Heart left ventricle (tissue), 16 donors: ENCODE measurements at regions not wholly inside any gene's neighbourhood (a gene's known extent, or its start where the extent isn't known, plus 50 kb on each side); places are given as distances from the start of the nearest gene placed in this dataset.

Source experiments
- ATAC-seq, 4 donors: fragments of 200-7000 bp; cut with Tn5 transposase; one replicate each; pipeline ENCODE4 v1.9.1; 2020 to 2022; ENCODE audit warnings: moderate library complexity in 4 of 4, mild to moderate bottlenecking in 3 of 4, moderate number of reproducible peaks in 1 of 4
- DNase-seq, 5 donors: peaks; one replicate each; pipeline ENCODE4 v3.0.0-alpha.2; 2020
- H3K27ac ChIP-seq, 12 donors: fragments of 200-600 bp; sonication (generic) in 4 of 12; one replicate each; pipeline versions ENCODE4 v1.5.0 to v1.8.0; 2016 to 2022; ENCODE audit warnings: mild to moderate bottlenecking in 2 of 12
- H3K27me3 ChIP-seq, 9 donors: fragments of 200-600 bp; sonication (generic) in 2 of 9; one replicate each; pipeline versions ENCODE4 v1.5.1 to v1.8.0; 2016 to 2022; ENCODE audit warnings: mild to moderate bottlenecking in 3 of 9
- H3K36me3 ChIP-seq, 9 donors: fragments of 200-600 bp; sonication (generic) in 2 of 9; one replicate each; pipeline versions ENCODE4 v1.5.0 to v1.8.0; 2018 to 2022; ENCODE audit warnings: mild to moderate bottlenecking in 2 of 9
- H3K4me1 ChIP-seq, 12 donors: fragments of 200-600 bp; sonication (generic) in 4 of 12; one replicate each; pipeline versions ENCODE4 v1.5.0 to v1.8.0; 2016 to 2022; ENCODE audit warnings: mild to moderate bottlenecking in 3 of 12
- H3K4me3 ChIP-seq, 12 donors: fragments of 200-600 bp; sonication (generic) in 4 of 12; one replicate each; pipeline versions ENCODE4 v1.5.0 to v1.8.0; 2017 to 2022; ENCODE audit warnings: mild to moderate bottlenecking in 9 of 12, moderate library complexity in 4 of 12
- H3K9me3 ChIP-seq, 12 donors: fragments of 200-600 bp; sonication (generic) in 4 of 12; one replicate each; pipeline versions ENCODE4 v1.5.0 to v1.8.0; 2016 to 2022; ENCODE audit warnings: mild to moderate bottlenecking in 1 of 12
- POLR2A ChIP-seq, 2 donors: fragments of 450-650 bp; IDR thresholded peaks; one replicate each; pipeline ENCODE4 v1.6.1; 2017; ENCODE audit warnings: antibody characterized with exemption in 2 of 2, mild to moderate bottlenecking in 2 of 2, moderate library complexity in 2 of 2
- WGBS, 4 donors: extraction: QIAGEN DNeasy Blood & Tissue Kit in 2 of 4; methylation state at CpG; one replicate each; pipeline versions ENCODE4 v1.1.5 to v1.1.7; 2013 to 2018; 5-methylcytosine and 5-hydroxymethylcytosine counted together
- intact Hi-C, 10 donors: fragments of 100-400 bp; cut with DNase I; formaldehyde crosslinking; loops; one replicate each; pipeline versions ENCODE4 v1.11.1 to v1.14.2; 2022
- TF ChIP-seq, protein P1 (sequence below), 12 donors: fragments of 200-600 bp; sonication (generic) in 4 of 12; IDR thresholded peaks; one replicate each; pipeline versions ENCODE4 v1.5.0 to v1.8.0; 2018 to 2022; ENCODE audit warnings: antibody characterized with exemption in 12 of 12, mild to moderate bottlenecking in 5 of 12
- donor health status: ischemic (EF 13 %, LVEDD 7.1; RV severe dilation, severe dysfunction).
- donor health status: healthy with polysubstance abuse.
- donor health status: DM: no; HTN: yes; CAD: no.
- donor health status: DM: no; HTN: no; CAD: no.
- donor health status: ischemic (EF 25% LVEDD 6.9; RV normal size, moderate dysfunction).
- donor health status: ischemic (EF 25% LVEDD 5.7; RV mildly dilated, moderate dysfunction).
- donor health status: healthy.
- donor health status: DM: yes; HTN: yes; CAD: no.
- donor health status: ischemic (EF 35%, LVEDD 5.7; RV mildly dilated, moderate dysfunction).
- donor health status: nonischemic (EF 11% LVEDD 7.7; RV severe dilation, severe dysfunction).
- donor health status: DM: yes; HTN: yes; CAD: no.
- donor health status: PGD.
- donor health status: ischemic (EF 29% LVEDD 5.4; RV normal size, mild dysfunction).
- donor health status: nonischemic (EF 23%, LVEDD 6.1; RV moderate dilation, normal function).

DNA sequence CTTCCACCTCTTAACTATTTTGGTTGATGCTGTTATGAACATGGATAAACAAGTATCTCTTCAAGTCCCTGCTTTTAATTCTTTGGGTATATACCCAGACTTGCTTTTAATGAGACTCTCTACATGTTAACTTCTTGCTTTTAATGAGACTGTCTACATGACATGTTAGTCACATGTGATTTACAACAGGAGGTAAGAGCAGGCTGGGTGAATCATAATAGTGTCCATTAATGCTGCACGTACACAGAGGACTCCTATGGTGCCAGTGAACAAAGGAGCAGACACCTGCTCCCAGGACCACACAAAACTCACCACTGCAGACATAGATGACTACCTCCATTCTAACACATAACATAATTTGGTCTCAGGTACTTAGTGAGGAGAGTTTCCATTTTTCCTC, 273.4 kb upstream of the NSMCE3 start:
- Histone ChIP-seq H3K36me3 (no peaks in the 10 kb centered on the region), H3K27ac (no peak overlapping the region), H3K4me1 (no peaks in the 10 kb centered on the region), H3K27me3 (no peaks in the 10 kb centered on the region), H3K9me3 (peaks cover 0 to 29% (median 3%) of the 10 kb centered on the region in 12 donors), H3K4me3 (no peak overlapping the region)
- no peak for ATAC-seq
- no peak for DNase-seq
- intact Hi-C loops: no loop called here
- WGBS, 4 donors: 84 to 100% (median 90%) methylated on average over 1 of the region's 1 CpG
- TF ChIP-seq POLR2A (IDR thresholded peaks at IDR 0.05): no peak
- TF ChIP-seq, protein P1, sequence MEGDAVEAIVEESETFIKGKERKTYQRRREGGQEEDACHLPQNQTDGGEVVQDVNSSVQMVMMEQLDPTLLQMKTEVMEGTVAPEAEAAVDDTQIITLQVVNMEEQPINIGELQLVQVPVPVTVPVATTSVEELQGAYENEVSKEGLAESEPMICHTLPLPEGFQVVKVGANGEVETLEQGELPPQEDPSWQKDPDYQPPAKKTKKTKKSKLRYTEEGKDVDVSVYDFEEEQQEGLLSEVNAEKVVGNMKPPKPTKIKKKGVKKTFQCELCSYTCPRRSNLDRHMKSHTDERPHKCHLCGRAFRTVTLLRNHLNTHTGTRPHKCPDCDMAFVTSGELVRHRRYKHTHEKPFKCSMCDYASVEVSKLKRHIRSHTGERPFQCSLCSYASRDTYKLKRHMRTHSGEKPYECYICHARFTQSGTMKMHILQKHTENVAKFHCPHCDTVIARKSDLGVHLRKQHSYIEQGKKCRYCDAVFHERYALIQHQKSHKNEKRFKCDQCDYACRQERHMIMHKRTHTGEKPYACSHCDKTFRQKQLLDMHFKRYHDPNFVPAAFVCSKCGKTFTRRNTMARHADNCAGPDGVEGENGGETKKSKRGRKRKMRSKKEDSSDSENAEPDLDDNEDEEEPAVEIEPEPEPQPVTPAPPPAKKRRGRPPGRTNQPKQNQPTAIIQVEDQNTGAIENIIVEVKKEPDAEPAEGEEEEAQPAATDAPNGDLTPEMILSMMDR (IDR thresholded peaks at IDR 0.05): no peak

- ATAC-seq (no peak), DNase-seq (no peak)
- no peaks in the 10 kb centered on the region for H3K4me1 ChIP-seq
- H3K27me3 ChIP-seq: no peaks in the 10 kb centered on the region
- no peak for TF ChIP-seq POLR2A (IDR thresholded peaks at IDR 0.05)
- TF ChIP-seq, protein P1 (IDR thresholded peaks at IDR 0.05): no peak
- no peak overlapping the region for H3K4me3 ChIP-seq
- no peak overlapping the region for H3K27ac ChIP-seq
- no peaks in the 10 kb centered on the region for H3K36me3 ChIP-seq
- peaks cover 0 to 13% (median under 1%) of the 10 kb centered on the region in 12 donors for H3K9me3 ChIP-seq
- WGBS, 4 donors: 74 to 84% (median 77%) methylated on average over 7 of the region's 7 CpGs
- intact Hi-C loops: no loop called here
These were observed 271.7 kb upstream of the NSMCE3 start for GRCh38 chr15:29541309-29541708.

GRCh38 chr15:29540479-29540878, 270.9 kb upstream of the NSMCE3 start:
- Histone ChIP-seq H3K4me3 (no peak overlapping the region), H3K4me1 (no peaks in the 10 kb centered on the region), H3K27ac (no peak overlapping the region), H3K27me3 (no peaks in the 10 kb centered on the region), H3K36me3 (no peaks in the 10 kb centered on the region), H3K9me3 (peaks cover 0 to 6% (median 0%) of the 10 kb centered on the region in 12 donors)
- WGBS, 4 donors: 84 to 94% (median 92%) methylated on average over 5 of the region's 5 CpGs
- intact Hi-C loops: no loop called here
- no peak for TF ChIP-seq POLR2A (IDR thresholded peaks at IDR 0.05)
- TF ChIP-seq, protein P1 (IDR thresholded peaks at IDR 0.05): no peak
- DNase-seq (no peak), ATAC-seq (no peak)

- H3K36me3 ChIP-seq: no peaks in the 10 kb centered on the region
- WGBS, 4 donors: 85 to 87% (median 85%) methylated on average over 6 of the region's 6 CpGs
- ATAC-seq (no peak), DNase-seq (no peak)
- no peaks in the 10 kb centered on the region for H3K27me3 ChIP-seq
- no peak for TF ChIP-seq POLR2A (IDR thresholded peaks at IDR 0.05)
- TF ChIP-seq, protein P1 (IDR thresholded peaks at IDR 0.05): no peak
- no peak overlapping the region for H3K4me3 ChIP-seq
- H3K27ac ChIP-seq: no peak overlapping the region
- H3K9me3 ChIP-seq: no peaks in the 10 kb centered on the region
- H3K4me1 ChIP-seq: no peaks in the 10 kb centered on the region
- intact Hi-C loops: no loop called here
These were observed 270.1 kb upstream of the NSMCE3 start for GRCh38 chr15:29539736-29540135.
